ENCODE measurements at regions not wholly inside any gene's neighbourhood (a gene's known extent, or its start where the extent isn't known, plus 50 kb on each side); places are given as distances from the start of the nearest gene placed in this dataset.

DNA sequence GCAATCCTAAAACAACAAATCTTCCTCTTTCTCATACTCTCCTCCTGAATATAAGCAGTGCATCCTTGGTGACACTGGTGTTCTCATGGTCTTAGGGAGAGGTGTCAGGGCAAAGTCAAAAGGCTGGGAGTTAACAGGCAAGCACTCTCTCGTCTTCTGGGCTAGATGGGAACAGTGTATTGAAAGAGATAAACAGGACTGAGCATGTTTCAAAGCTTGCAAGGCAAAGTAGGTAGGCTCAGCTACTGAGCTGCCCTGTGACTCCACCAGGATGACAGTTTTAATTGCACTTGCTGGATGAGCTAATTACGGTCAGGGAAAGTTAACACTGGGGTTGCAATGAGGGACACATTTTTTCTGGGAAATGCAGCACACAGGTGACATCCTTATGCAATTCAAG lies 554.9 kb upstream of the NRP1 start:
- Histone ChIP-seq H3K9ac (ENCODE audit: low read depth, low read length) (no peak overlapping the region), H3K9me3 (ENCODE audit: insufficient read depth, low read length, severe bottlenecking) (no peaks in the 10 kb centered on the region), H3K36me3 (ENCODE audit: insufficient read depth, low read length) (no peaks in the 10 kb centered on the region), H3K79me2 (ENCODE audit: insufficient read depth, low read length) (no peaks in the 10 kb centered on the region), H2AFZ (ENCODE audit: low read depth, low read length) (no peak overlapping the region), H3K27me3 (ENCODE audit: insufficient read depth, low read length, poor library complexity) (no peaks in the 10 kb centered on the region), H3K27ac (ENCODE audit: low read length) (no peak overlapping the region), H3K4me1 (ENCODE audit: insufficient read depth, low read length) (no peaks in the 10 kb centered on the region), H3K4me2 (ENCODE audit: insufficient read depth, low read length) (no peak overlapping the region), H4K20me1 (ENCODE audit: insufficient read depth, low read length) (no peaks in the 10 kb centered on the region), H3K4me3 (ENCODE audit: low read depth in 1 of 2, low read length in 2 of 2) (no peak overlapping the region)
- TF ChIP-seq, protein P1, sequence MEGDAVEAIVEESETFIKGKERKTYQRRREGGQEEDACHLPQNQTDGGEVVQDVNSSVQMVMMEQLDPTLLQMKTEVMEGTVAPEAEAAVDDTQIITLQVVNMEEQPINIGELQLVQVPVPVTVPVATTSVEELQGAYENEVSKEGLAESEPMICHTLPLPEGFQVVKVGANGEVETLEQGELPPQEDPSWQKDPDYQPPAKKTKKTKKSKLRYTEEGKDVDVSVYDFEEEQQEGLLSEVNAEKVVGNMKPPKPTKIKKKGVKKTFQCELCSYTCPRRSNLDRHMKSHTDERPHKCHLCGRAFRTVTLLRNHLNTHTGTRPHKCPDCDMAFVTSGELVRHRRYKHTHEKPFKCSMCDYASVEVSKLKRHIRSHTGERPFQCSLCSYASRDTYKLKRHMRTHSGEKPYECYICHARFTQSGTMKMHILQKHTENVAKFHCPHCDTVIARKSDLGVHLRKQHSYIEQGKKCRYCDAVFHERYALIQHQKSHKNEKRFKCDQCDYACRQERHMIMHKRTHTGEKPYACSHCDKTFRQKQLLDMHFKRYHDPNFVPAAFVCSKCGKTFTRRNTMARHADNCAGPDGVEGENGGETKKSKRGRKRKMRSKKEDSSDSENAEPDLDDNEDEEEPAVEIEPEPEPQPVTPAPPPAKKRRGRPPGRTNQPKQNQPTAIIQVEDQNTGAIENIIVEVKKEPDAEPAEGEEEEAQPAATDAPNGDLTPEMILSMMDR (IDR thresholded peaks at IDR 0.05; ENCODE audit: borderline replicate concordance, extremely low read depth, low read length, poor library complexity, severe bottlenecking): no peak
- no peak for TF ChIP-seq EZH2 (IDR thresholded peaks at IDR 0.05; ENCODE audit: borderline replicate concordance, low read depth, low read length, severe bottlenecking)
- DNase-seq (no peak), ATAC-seq (ENCODE audit: insufficient read depth, low read depth) (no peak)

DNA sequence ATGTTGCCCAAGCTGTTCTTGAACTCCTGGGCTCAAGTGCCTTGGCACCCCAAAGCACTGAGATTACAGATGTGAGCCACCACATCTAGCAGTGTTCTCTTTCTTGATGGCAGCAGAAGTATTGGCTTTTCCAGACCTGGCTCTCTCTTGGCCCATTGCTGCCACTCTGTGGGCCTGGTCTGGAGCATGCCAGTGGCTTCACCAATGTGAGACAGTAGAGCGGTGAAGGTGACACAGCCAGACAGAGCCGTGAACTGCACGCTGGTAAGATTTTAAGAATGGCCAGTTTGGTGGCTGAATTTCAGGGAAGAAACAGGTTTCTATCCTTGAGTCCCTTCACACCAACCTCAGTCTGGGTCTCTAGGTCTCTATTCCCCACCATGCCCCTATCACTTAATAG lies 552.7 kb upstream of the NRP1 start:
- Histone ChIP-seq H4K20me1 (ENCODE audit: insufficient read depth, low read length) (no peaks in the 10 kb centered on the region), H3K27me3 (ENCODE audit: insufficient read depth, low read length, poor library complexity) (no peaks in the 10 kb centered on the region), H3K36me3 (ENCODE audit: insufficient read depth, low read length) (no peaks in the 10 kb centered on the region), H3K79me2 (ENCODE audit: insufficient read depth, low read length) (no peaks in the 10 kb centered on the region), H3K4me1 (ENCODE audit: insufficient read depth, low read length) (no peaks in the 10 kb centered on the region), H3K9me3 (ENCODE audit: insufficient read depth, low read length, severe bottlenecking) (no peaks in the 10 kb centered on the region), H3K9ac (ENCODE audit: low read depth, low read length) (no peak overlapping the region), H2AFZ (ENCODE audit: low read depth, low read length) (no peak overlapping the region), H3K4me3 (ENCODE audit: low read depth in 1 of 2, low read length in 2 of 2) (no peak overlapping the region), H3K4me2 (ENCODE audit: insufficient read depth, low read length) (no peak overlapping the region), H3K27ac (ENCODE audit: low read length) (no peak overlapping the region)
- no peak for ATAC-seq (ENCODE audit: insufficient read depth, low read depth)
- no peak for DNase-seq
- TF ChIP-seq, protein P1 (IDR thresholded peaks at IDR 0.05; ENCODE audit: borderline replicate concordance, extremely low read depth, low read length, poor library complexity, severe bottlenecking): no peak
- no peak for TF ChIP-seq EZH2 (IDR thresholded peaks at IDR 0.05; ENCODE audit: borderline replicate concordance, low read depth, low read length, severe bottlenecking)

DNA sequence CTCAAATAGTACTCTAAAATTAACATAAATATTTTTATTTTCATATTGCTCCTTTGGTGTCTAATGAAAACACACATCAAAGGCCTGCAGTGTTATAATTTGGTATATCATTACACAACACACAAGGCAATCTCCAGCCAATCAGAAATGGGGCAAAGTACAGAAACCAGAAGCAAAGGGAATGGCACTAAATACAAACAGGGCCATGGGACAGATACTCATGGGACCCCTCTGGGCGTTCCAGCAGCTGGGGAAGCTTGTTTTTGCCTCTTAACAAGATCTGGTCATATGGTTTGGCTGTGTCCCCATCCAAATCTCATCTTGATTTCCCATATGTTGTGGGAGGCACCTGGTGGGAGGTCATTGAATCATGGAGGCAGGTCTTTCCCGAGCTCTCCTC lies 551.8 kb upstream of the NRP1 start:
- no peak overlapping the region for H3K9ac ChIP-seq (ENCODE audit: low read depth, low read length)
- no peaks in the 10 kb centered on the region for H3K27me3 ChIP-seq (ENCODE audit: insufficient read depth, low read length, poor library complexity)
- TF ChIP-seq, protein P1 (IDR thresholded peaks at IDR 0.05; ENCODE audit: borderline replicate concordance, extremely low read depth, low read length, poor library complexity, severe bottlenecking): no peak
- no peak for TF ChIP-seq EZH2 (IDR thresholded peaks at IDR 0.05; ENCODE audit: borderline replicate concordance, low read depth, low read length, severe bottlenecking)
- DNase-seq: no peak
- no peak for ATAC-seq (ENCODE audit: insufficient read depth, low read depth)
- no peak overlapping the region for H2AFZ ChIP-seq (ENCODE audit: low read depth, low read length)
- no peaks in the 10 kb centered on the region for H3K4me1 ChIP-seq (ENCODE audit: insufficient read depth, low read length)
- H3K36me3 ChIP-seq (ENCODE audit: insufficient read depth, low read length): no peaks in the 10 kb centered on the region
- no peak overlapping the region for H3K27ac ChIP-seq (ENCODE audit: low read length)
- H3K79me2 ChIP-seq (ENCODE audit: insufficient read depth, low read length): no peaks in the 10 kb centered on the region
- no peak overlapping the region for H3K4me2 ChIP-seq (ENCODE audit: insufficient read depth, low read length)
- H4K20me1 ChIP-seq (ENCODE audit: insufficient read depth, low read length): no peaks in the 10 kb centered on the region
- no peaks in the 10 kb centered on the region for H3K9me3 ChIP-seq (ENCODE audit: insufficient read depth, low read length, severe bottlenecking)
- no peak overlapping the region for H3K4me3 ChIP-seq (ENCODE audit: low read depth in 1 of 2, low read length in 2 of 2)

DNA sequence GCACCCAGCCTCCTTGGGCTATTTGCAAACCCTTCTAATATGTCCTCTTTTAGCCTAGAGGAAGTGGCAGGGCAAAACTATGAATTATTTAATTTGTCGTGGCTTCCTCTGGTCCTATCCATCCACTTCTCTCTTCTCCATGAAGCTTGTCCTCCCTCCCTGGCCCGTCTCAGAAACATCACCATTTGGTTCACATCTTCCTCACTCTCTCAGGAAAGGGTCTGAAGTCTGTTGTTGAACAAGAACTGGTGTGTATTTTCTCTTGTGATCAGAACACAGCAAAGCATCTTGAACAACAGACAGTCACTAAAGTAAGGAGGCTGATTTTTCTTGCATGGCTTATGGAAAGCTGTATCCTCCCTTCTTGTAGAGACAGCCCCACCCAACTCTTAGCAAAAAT lies 550.1 kb upstream of the NRP1 start:
- no peak overlapping the region for H2AFZ ChIP-seq (ENCODE audit: low read depth, low read length)
- H3K27me3 ChIP-seq (ENCODE audit: insufficient read depth, low read length, poor library complexity): no peaks in the 10 kb centered on the region
- ATAC-seq (ENCODE audit: insufficient read depth, low read depth): no peak
- H3K9ac ChIP-seq (ENCODE audit: low read depth, low read length): no peak overlapping the region
- H3K4me3 ChIP-seq (ENCODE audit: low read depth in 1 of 2, low read length in 2 of 2): no peak overlapping the region
- H3K9me3 ChIP-seq (ENCODE audit: insufficient read depth, low read length, severe bottlenecking): no peaks in the 10 kb centered on the region
- H3K36me3 ChIP-seq (ENCODE audit: insufficient read depth, low read length): no peaks in the 10 kb centered on the region
- no peak for DNase-seq
- no peaks in the 10 kb centered on the region for H3K4me1 ChIP-seq (ENCODE audit: insufficient read depth, low read length)
- TF ChIP-seq, protein P1 (IDR thresholded peaks at IDR 0.05; ENCODE audit: borderline replicate concordance, extremely low read depth, low read length, poor library complexity, severe bottlenecking): no peak
- TF ChIP-seq EZH2 (IDR thresholded peaks at IDR 0.05; ENCODE audit: borderline replicate concordance, low read depth, low read length, severe bottlenecking): no peak
- no peaks in the 10 kb centered on the region for H3K79me2 ChIP-seq (ENCODE audit: insufficient read depth, low read length)
- no peak overlapping the region for H3K4me2 ChIP-seq (ENCODE audit: insufficient read depth, low read length)
- H3K27ac ChIP-seq (ENCODE audit: low read length): no peak overlapping the region
- no peaks in the 10 kb centered on the region for H4K20me1 ChIP-seq (ENCODE audit: insufficient read depth, low read length)
